Skeletal muscle cell (primary cell): ENCODE measurements at regions not wholly inside any gene's neighbourhood (a gene's known extent, or its start where the extent isn't known, plus 50 kb on each side); places are given as distances from the start of the nearest gene placed in this dataset.

Experiments used
- DNase-seq: peaks from one replicate; pipeline ENCODE4 v3.0.0-alpha.2; 2010; ENCODE audit warnings: low read depth
- H3K4me3 ChIP-seq: 2 replicates; pipeline ENCODE4 v1.5.1; 2011; ENCODE audit warnings: low read depth, mild to moderate bottlenecking, control low read depth, low read length, moderate library complexity

DNA sequence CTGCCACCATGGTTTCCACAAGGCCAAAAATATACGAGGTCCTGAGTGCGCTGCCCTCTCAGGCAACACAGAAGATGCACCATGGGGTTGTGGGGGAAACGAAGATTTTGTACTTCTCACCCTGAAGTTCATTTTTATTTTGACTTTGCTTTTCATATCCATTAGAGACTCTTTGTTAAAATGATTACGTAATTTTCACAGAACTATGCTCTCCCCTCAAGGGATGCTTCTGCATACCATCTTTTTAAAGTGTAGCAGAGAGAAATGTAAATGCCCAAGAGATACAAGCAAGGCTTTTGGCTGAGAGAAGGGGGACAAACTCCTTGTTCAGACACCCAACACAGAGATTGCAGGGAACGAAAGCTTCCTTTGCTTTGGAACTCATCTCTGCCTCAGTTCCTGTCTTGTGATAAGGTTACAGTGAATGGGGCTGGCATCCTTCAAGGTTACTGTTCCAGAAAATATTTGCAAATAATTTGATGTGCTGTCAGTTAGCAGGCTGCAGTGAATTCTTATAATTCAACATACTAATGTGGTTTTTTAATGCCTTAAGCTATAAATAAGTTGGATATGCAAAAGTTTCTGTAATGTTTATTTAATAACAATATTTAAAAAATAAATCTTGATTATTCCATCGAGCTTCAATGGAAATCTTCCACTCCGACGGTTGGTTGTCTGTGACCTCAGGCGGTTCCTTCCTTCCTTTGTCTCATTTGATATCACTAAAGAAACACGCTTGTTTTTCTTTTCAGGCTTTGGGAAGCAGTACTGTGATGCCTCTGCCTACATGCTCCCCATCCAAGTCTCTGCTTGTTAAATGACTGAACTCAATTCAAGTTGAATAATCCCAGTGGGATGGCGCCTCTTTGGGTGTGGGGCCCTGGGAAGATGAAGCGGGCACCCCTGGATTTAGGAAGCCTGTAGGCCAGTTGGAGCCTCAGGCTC lies 209.3 kb upstream of the CTBP2 start:
- no peak for DNase-seq
- H3K4me3 ChIP-seq: no peak overlapping the region

DNA sequence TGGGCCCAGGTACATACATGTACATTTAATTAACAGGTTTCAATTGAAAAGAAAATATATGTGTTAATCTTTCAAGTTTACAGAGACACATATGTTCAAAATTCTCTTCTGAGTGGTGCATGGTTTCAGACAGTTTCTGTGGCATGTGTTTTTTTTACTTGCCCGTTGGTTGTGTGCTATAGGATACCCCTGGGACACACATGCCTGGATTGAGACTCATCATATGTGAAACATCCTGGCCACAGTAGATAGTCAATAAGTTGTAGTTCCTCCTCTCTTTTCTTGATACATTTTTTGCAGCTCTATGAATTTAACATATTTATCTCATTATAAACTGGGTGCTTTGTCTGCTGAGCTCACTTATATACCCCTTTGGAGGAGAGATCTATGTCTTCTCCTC lies 207.8 kb upstream of the CTBP2 start:
- DNase-seq: peak; percentile 5
- no peak overlapping the region for H3K4me3 ChIP-seq

- H3K4me3 ChIP-seq: no peak overlapping the region
- DNase-seq: no peak
Observed at GRCh38 chr10:125363791-125364190, 203.4 kb upstream of the CTBP2 start.

GRCh38 chr10:125362950-125363349 lies 202.6 kb upstream of the CTBP2 start:
- H3K4me3 ChIP-seq: no peak overlapping the region
- no peak for DNase-seq

DNA sequence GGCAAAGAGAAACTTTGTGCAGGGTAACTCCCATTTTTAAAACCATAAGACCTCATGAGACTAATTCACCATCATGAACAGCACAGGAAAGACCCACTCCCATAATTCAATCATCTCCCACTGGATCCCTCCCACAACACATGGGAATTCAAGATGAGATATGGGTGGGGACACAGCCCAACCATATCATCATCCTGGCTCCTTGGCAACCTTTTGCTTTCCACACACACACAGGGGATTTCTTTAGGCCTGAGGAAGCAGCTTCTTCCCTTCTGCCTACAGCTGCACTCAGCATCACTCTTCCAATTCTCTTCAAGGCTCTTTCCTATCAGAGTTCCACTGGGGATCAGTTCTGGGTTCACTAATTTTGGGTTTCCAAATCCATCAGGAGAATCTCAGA lies 199.0 kb upstream of the CTBP2 start:
- H3K4me3 ChIP-seq: no peak overlapping the region
- DNase-seq: no peak

DNA sequence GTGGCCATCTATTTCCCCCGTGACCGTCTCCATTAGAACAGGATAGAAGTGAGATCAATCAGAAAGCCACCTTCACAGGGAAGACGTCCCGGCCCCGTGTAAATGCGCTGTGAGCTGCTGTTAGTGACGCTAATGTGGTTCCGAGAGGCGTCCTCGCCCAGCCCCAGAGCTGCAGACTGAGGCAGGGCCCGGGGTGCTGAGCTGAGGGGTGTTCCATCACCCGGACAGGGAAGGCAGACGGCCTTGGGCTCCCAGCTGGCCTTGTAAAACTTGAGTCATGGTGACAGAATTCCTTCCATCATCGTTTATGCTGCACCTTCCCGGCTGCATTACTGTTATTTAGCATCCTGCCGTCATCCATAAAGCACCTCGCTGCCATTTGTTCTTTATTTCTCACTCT lies 195.3 kb upstream of the CTBP2 start:
- H3K4me3 ChIP-seq: no peak overlapping the region
- DNase-seq: no peak

DNA sequence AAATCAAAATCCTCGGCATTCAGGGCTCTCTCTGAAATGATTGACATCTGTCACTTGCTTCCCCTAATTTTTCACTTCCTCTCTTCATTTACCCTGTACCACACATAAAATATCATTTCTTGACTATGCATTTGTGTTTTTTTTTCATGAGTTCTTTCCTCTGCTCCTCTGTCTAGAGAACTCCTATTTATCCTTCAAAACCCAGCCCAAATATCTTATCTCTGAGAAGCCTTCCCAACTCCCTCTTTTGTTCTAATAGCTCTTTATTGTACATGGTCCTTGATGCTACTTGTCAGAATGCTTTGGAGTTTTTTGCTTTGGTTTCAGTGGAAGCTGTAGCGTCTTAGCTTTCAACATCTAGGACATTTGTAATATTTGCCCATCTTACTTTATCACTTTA lies 190.2 kb upstream of the CTBP2 start:
- no peak overlapping the region for H3K4me3 ChIP-seq
- no peak for DNase-seq

DNA sequence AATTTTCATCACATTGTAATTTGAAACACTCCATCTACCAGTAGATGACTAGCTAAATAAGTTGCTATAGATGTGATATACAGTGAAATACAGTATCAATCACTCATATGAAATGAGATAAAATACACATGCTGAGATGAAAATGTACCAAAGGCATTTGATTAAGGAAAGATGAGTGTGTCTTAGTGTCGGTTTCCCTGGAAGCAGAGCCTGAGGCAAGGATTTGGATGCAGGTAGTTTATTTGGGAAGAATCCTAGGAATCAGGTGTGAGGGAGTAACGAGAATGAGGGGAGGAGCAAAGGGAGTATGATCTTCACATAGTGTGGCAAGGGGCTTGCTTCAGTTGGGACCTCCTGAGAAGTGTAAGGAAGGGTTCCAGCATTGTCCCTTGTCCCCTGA lies 188.2 kb upstream of the CTBP2 start:
- DNase-seq: no peak

DNA sequence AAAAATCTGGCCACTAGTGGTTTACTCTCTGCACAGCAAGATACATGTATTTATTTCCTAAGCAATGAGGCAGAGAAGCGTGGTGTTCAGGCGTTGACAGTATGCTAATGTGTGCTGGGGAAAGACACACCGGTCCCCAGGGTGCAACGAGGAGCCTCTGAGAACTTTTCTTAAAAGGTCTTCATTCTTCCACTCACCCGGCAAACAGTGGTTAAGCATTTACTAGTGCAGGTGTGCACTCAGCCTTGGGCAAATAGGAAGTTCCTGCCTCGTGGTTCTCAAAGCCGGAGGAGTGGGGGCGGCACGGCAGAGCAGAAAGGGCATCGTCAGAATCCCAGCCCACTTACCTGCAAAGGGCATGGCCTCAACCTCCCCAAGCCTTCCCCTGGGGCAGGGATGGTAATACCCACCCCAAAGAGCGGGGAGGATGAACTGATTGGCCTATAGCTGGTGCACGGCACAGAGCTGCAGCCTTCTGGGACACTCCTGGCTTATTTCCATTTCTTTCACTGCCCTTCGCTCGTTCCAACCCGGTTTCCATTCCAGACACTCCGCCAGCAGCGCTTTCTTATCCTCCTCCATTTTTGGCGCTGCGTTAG lies 184.3 kb upstream of the CTBP2 start:
- H3K4me3 ChIP-seq: no peak overlapping the region
- no peak for DNase-seq

More for the DNA sequence above, 188.2 kb upstream of the CTBP2 start:
- H3K4me3 ChIP-seq: no peak overlapping the region

- no peak overlapping the region for H3K4me3 ChIP-seq
- DNase-seq: no peak
Observed at GRCh38 chr10:125343983-125344382, 183.6 kb upstream of the CTBP2 start.

- no peak overlapping the region for H3K4me3 ChIP-seq
- DNase-seq: no peak
Observed at GRCh38 chr10:125343118-125343925, 183.0 kb upstream of the CTBP2 start.

DNA sequence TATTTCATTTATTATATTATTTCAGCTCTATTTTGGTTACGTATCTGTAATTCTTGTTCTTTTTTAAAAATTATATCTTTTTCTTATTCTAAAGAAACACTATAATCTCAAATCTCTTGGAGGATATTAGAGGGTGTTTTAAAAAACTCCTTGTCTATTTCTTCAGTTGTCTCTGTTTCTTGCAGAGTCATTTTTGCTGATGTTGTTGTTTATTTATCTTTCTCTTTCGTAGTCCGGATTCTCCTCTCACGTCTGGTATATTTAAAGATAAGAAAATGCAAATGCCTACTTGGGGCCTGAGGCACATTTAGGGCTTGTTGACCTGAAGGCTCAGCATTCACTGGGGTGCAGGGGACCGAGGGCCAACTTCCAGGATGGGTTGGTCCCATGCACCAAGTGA lies 181.2 kb upstream of the CTBP2 start:
- DNase-seq: no peak

DNA sequence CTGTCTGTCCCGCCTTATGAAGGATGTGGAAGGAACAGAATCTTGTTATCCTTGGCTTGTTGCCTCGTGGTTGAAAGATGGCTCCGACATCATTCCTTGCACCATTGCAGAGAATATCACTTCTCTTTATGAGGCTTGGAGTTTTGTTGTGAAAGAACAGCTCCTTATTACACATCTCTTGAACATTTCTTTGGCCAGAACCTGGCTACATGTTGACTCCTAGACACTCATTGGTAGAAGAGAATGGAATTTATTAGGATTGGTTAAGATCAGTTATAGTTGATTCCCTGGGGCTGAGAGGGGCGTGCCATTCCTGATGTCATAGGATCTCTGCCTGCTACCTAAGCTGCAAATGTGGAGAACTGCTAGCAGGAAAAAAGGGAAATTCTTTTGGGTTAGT lies 180.5 kb upstream of the CTBP2 start:
- peak; percentile 6 for DNase-seq

More for the DNA sequence above, 181.2 kb upstream of the CTBP2 start:
- no peak overlapping the region for H3K4me3 ChIP-seq

DNA sequence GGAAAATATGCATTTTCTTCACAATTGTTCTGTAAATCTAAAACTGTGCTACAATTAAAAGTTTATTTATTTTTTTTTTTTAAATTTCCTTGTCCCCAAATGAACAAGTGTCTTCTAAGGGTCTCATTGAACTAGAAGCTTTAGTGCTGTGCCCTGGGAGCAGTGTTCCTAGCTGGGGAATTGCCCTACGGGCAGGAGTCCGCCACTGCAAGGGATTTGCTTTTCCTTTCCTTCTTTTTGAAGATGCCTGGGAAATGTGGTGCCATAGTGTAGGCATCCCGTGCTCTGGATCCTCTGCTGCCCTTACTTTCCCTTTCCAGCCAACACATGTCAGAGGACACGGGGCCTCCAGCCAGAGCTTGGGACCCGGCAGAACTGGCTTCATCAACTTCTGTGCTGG lies 177.1 kb upstream of the CTBP2 start:
- DNase-seq: no peak
- H3K4me3 ChIP-seq: no peak overlapping the region

More for the DNA sequence above, 180.5 kb upstream of the CTBP2 start:
- H3K4me3 ChIP-seq: no peak overlapping the region

DNA sequence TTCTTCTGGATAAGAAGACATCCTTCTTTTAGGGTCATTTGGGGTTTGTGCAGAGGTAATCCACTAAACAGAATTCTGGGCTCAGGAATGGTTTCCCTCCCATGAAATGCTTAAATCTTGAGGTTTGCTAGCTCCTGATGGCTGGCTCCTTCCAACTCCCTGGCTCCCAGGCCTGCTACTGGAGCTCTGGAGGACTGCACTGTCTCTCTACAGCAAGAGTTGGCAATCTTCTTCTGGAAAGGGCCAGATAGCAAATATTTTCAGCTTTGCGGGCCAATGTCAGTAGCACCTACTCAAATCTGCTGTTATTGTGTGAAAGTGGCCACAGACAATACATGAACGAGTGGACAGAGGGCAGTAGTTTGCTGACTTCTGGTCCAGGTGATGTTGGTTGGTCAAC lies 174.2 kb upstream of the CTBP2 start:
- no peak for DNase-seq
- no peak overlapping the region for H3K4me3 ChIP-seq

GRCh38 chr10:125333769-125334168 lies 173.4 kb upstream of the CTBP2 start:
- no peak overlapping the region for H3K4me3 ChIP-seq
- DNase-seq: no peak

- no peak for DNase-seq
Observed at GRCh38 chr10:125333209-125333591, 172.8 kb upstream of the CTBP2 start.

GRCh38 chr10:125332548-125333208 lies 172.3 kb upstream of the CTBP2 start:
- no peak for DNase-seq

More at GRCh38 chr10:125333209-125333591, 172.8 kb upstream of the CTBP2 start:
- H3K4me3 ChIP-seq: no peak overlapping the region

GRCh38 chr10:125331056-125331455 lies 170.7 kb upstream of the CTBP2 start:
- DNase-seq: no peak
- H3K4me3 ChIP-seq: no peak overlapping the region

More at GRCh38 chr10:125332548-125333208, 172.3 kb upstream of the CTBP2 start:
- no peak overlapping the region for H3K4me3 ChIP-seq

DNA sequence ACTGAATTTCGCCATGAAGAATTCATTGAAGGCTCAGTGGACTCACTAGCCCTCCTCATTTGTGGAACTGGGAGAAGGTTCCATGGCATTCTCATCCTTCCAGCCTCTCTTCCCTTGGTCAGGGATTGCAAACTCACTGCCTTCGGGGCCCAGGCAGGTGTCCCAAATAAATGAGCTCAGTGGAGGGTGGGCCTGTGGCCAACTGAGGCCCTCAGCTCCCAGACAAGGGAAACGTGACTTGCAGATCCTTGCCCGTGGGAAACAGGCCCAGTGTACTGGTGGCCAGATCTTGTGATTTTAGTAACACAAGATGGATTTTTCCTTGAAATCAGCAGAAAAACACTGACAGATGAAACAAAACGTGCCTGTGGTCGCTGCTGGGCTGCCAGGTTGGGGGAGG lies 168.7 kb upstream of the CTBP2 start:
- DNase-seq: no peak
- no peak overlapping the region for H3K4me3 ChIP-seq
